ENCODE measurements at regions not wholly inside any gene's neighbourhood (a gene's known extent, or its start where the extent isn't known, plus 50 kb on each side); places are given as distances from the start of the nearest gene placed in this dataset.

- intact Hi-C loops (cut with micrococcal nuclease; ENCODE audit: unreplicated experiment) (no loop called here), in situ Hi-C loops (cut with HindIII; ENCODE audit: extremely low pct_ligation_motif_present, low pct_unique_long_range_greater_than_20kb) (no loop called here)
- Histone ChIP-seq H3K27me3 (ENCODE audit: control insufficient read depth in 1 of 2, insufficient read depth in 2 of 2, low read length in 2 of 2) (no peaks in the 10 kb centered on the region), H3K27ac (ENCODE audit: extremely low read length, insufficient read depth, low read length) (no peak overlapping the region), H3K9me3 (ENCODE audit: low read length) (peaks cover 22% of the 10 kb centered on the region; the same call in 1 of the 2 replicates), H3K4me2 (ENCODE audit: low read depth, low read length) (no peak overlapping the region), H3K4me1 (ENCODE audit: insufficient read depth, low read length) (no peaks in the 10 kb centered on the region), H3K4me3 (replicated peaks in 1 of 3; ENCODE audit: insufficient read depth in 1 of 3, low read depth in 2 of 3, low read length in 3 of 3) (no peak overlapping the region), H4K20me1 (ENCODE audit: insufficient read depth, low read length) (no peaks in the 10 kb centered on the region), H3K79me2 (ENCODE audit: insufficient read depth, low read length) (no peaks in the 10 kb centered on the region), H2AFZ (ENCODE audit: low read length) (no peak overlapping the region), H3K36me3 (replicated peaks in 1 of 2; ENCODE audit: control insufficient read depth in 1 of 2, insufficient read depth in 2 of 2, low read length in 2 of 2) (no peaks in the 10 kb centered on the region), H3K9ac (ENCODE audit: insufficient read depth, low read depth, low read length) (no peak overlapping the region)
- ATAC-seq: no peak
- POLR2A ChIA-PET: no interaction called here
- WGBS (ENCODE audit: low lambda C conversion rate): 0% methylated on average over 1 of the region's 1 CpG
- no peak for FAIRE-seq
- no TSS peak for BruUV-seq (replicated peaks)
- CTCF ChIA-PET (ENCODE audit: low intra/inter-chr PET ratio, low total read pairs): no interaction called here
- no peak for DNase-seq (ENCODE audit: low spot score)
- TF ChIP-seq RFXAP (CRISPR knock-in tag; IDR thresholded peaks at IDR 0.05; ENCODE audit: borderline replicate concordance) (no peak), ZNF124 (CRISPR knock-in tag; IDR thresholded peaks at IDR 0.05) (no peak), SOX5 (CRISPR knock-in tag; IDR thresholded peaks at IDR 0.05; ENCODE audit: borderline replicate concordance) (no peak), FOSL1 (CRISPR knock-in tag; IDR thresholded peaks at IDR 0.05; ENCODE audit: borderline replicate concordance) (no peak), ZNF784 (CRISPR knock-in tag; IDR thresholded peaks at IDR 0.05; ENCODE audit: borderline replicate concordance) (no peak), ZSCAN29 (CRISPR knock-in tag; conservative IDR thresholded peaks at IDR 0.05) (no peak), ZBTB10 (CRISPR knock-in tag; IDR thresholded peaks at IDR 0.05; ENCODE audit: borderline replicate concordance) (no peak)
Observed at GRCh38 chr2:14533131-14533757, 99.3 kb upstream of the LRATD1 start.

Data from HepG2 (cell line).